ENCODE measurements at regions not wholly inside any gene's neighbourhood (a gene's known extent, or its start where the extent isn't known, plus 50 kb on each side); places are given as distances from the start of the nearest gene placed in this dataset.

- H2AFZ ChIP-seq (ENCODE audit: low read depth, low read length, severe bottlenecking) = no peak overlapping the region
- no peaks in the 10 kb centered on the region for H3K9me3 ChIP-seq (ENCODE audit: insufficient read depth, low read length)
- no peak overlapping the region for H3K4me3 ChIP-seq (ENCODE audit: insufficient read depth, low read length, poor library complexity, severe bottlenecking)
- H3K9me2 ChIP-seq (replicated peaks; ENCODE audit: insufficient read depth, low read length) = no peaks in the 10 kb centered on the region
- no peak overlapping the region for H3K9ac ChIP-seq (ENCODE audit: low read length)
- H3K27ac ChIP-seq (ENCODE audit: low read depth, low read length) = no peak overlapping the region
- H3K27me3 ChIP-seq (ENCODE audit: low read length) = no peaks in the 10 kb centered on the region
- no peaks in the 10 kb centered on the region for H3F3A ChIP-seq (ENCODE audit: insufficient read depth)
- TF ChIP-seq EZH2phosphoT487 (conservative IDR thresholded peaks at IDR 0.05; ENCODE audit: low read length) = no peak
- H3K79me2 ChIP-seq (ENCODE audit: insufficient read depth, low read length) = no peaks in the 10 kb centered on the region
- no peaks in the 10 kb centered on the region for H3K36me3 ChIP-seq (ENCODE audit: low read length)
- no peak overlapping the region for H3K4me2 ChIP-seq (ENCODE audit: low read depth, low read length, poor library complexity, severe bottlenecking)
- no peaks in the 10 kb centered on the region for H4K20me1 ChIP-seq (ENCODE audit: low read depth, low read length)
Observed at GRCh38 chr2:187055463-187055862, 206.5 kb upstream of the ZSWIM2 start.

GRCh38 chr2:187054501-187055319, 205.7 kb upstream of the ZSWIM2 start:
- H2AFZ ChIP-seq (ENCODE audit: low read depth, low read length, severe bottlenecking) = no peak overlapping the region
- TF ChIP-seq CTCF (IDR thresholded peaks at IDR 0.05; ENCODE audit: insufficient read depth, low read length, poor library complexity, severe bottlenecking) (no peak), EZH2phosphoT487 (conservative IDR thresholded peaks at IDR 0.05; ENCODE audit: low read length) (no peak)
- no peak overlapping the region for H3K4me3 ChIP-seq (ENCODE audit: insufficient read depth, low read length, poor library complexity, severe bottlenecking)
- no peak overlapping the region for H3K27ac ChIP-seq (ENCODE audit: low read depth, low read length)
- no peaks in the 10 kb centered on the region for H3K27me3 ChIP-seq (ENCODE audit: low read length)
- no peak overlapping the region for H3K9ac ChIP-seq (ENCODE audit: low read length)
- no peaks in the 10 kb centered on the region for H3K36me3 ChIP-seq (ENCODE audit: low read length)
- H3K79me2 ChIP-seq (ENCODE audit: insufficient read depth, low read length) = no peaks in the 10 kb centered on the region
- no peaks in the 10 kb centered on the region for H4K20me1 ChIP-seq (ENCODE audit: low read depth, low read length)
- H3K9me3 ChIP-seq (ENCODE audit: insufficient read depth, low read length) = no peaks in the 10 kb centered on the region
- no peaks in the 10 kb centered on the region for H3F3A ChIP-seq (ENCODE audit: insufficient read depth)
- no peak overlapping the region for H3K4me2 ChIP-seq (ENCODE audit: low read depth, low read length, poor library complexity, severe bottlenecking)
- no peaks in the 10 kb centered on the region for H3K9me2 ChIP-seq (replicated peaks; ENCODE audit: insufficient read depth, low read length)

GRCh38 chr2:187051350-187051749, 202.4 kb upstream of the ZSWIM2 start:
- no peak overlapping the region for H3K4me2 ChIP-seq (ENCODE audit: low read depth, low read length, poor library complexity, severe bottlenecking)
- H3K36me3 ChIP-seq (ENCODE audit: low read length) = no peaks in the 10 kb centered on the region

More at GRCh38 chr2:187051350-187051749, 202.4 kb upstream of the ZSWIM2 start:
- Histone ChIP-seq H3K9ac (ENCODE audit: low read length) (no peak overlapping the region), H2AFZ (ENCODE audit: low read depth, low read length, severe bottlenecking) (no peak overlapping the region), H3F3A (ENCODE audit: insufficient read depth) (no peaks in the 10 kb centered on the region), H3K9me2 (replicated peaks; ENCODE audit: insufficient read depth, low read length) (no peaks in the 10 kb centered on the region), H3K27ac (ENCODE audit: low read depth, low read length) (no peak overlapping the region), H4K20me1 (ENCODE audit: low read depth, low read length) (no peaks in the 10 kb centered on the region), H3K9me3 (ENCODE audit: insufficient read depth, low read length) (no peaks in the 10 kb centered on the region), H3K27me3 (ENCODE audit: low read length) (no peaks in the 10 kb centered on the region), H3K4me3 (ENCODE audit: insufficient read depth, low read length, poor library complexity, severe bottlenecking) (no peak overlapping the region), H3K79me2 (ENCODE audit: insufficient read depth, low read length) (no peaks in the 10 kb centered on the region)
- TF ChIP-seq EZH2phosphoT487 (conservative IDR thresholded peaks at IDR 0.05; ENCODE audit: low read length) (no peak), CTCF (IDR thresholded peaks at IDR 0.05; ENCODE audit: insufficient read depth, low read length, poor library complexity, severe bottlenecking) (no peak)
